Retinal pigment epithelial cell (primary cell): ENCODE measurements at regions not wholly inside any gene's neighbourhood (a gene's known extent, or its start where the extent isn't known, plus 50 kb on each side); places are given as distances from the start of the nearest gene placed in this dataset.

Source experiments
- DNase-seq: peaks from one replicate; pipeline ENCODE4 v3.0.0-alpha.2; 2010; ENCODE audit warnings: low read depth
- H3K4me3 ChIP-seq: 2 replicates; pipeline ENCODE4 v1.5.1; 2011; ENCODE audit warnings: mild to moderate bottlenecking, low read length, control low read depth, moderate library complexity
- CTCF ChIP-seq: conservative IDR thresholded peaks from 2 replicates; pipeline ENCODE4 v1.5.1; 2011; ENCODE audit warnings: low read depth, low read length, control low read depth, inconsistent platforms

- H3K4me3 ChIP-seq = no peak overlapping the region
- no peak for DNase-seq
- TF ChIP-seq CTCF = no peak
These were observed 511.8 kb upstream of the LCORL start for GRCh38 chr4:18533262-18533775.

GRCh38 chr4:18531731-18532130 lies 510.2 kb upstream of the LCORL start:
- H3K4me3 ChIP-seq = no peak overlapping the region
- no peak for TF ChIP-seq CTCF
- DNase-seq = no peak

- no peak overlapping the region for H3K4me3 ChIP-seq
- DNase-seq = no peak
- no peak for TF ChIP-seq CTCF
These were observed 507.9 kb upstream of the LCORL start for GRCh38 chr4:18529482-18529881.

- TF ChIP-seq CTCF = no peak
- H3K4me3 ChIP-seq = no peak overlapping the region
- DNase-seq = no peak
These were observed 503.1 kb upstream of the LCORL start for GRCh38 chr4:18524667-18525066.

- TF ChIP-seq CTCF = no peak
- no peak for DNase-seq
These were observed 496.5 kb upstream of the LCORL start for GRCh38 chr4:18518098-18518497.

GRCh38 chr4:18513861-18514260 lies 492.3 kb upstream of the LCORL start:
- no peak for TF ChIP-seq CTCF
- H3K4me3 ChIP-seq = no peak overlapping the region
- no peak for DNase-seq

More at GRCh38 chr4:18518098-18518497, 496.5 kb upstream of the LCORL start:
- no peak overlapping the region for H3K4me3 ChIP-seq

- no peak overlapping the region for H3K4me3 ChIP-seq
- no peak for TF ChIP-seq CTCF
- no peak for DNase-seq
These were observed 491.2 kb upstream of the LCORL start for GRCh38 chr4:18512718-18513117.
